Tongue (tissue), 1 donor: ENCODE measurements at regions not wholly inside any gene's neighbourhood (a gene's known extent, or its start where the extent isn't known, plus 50 kb on each side); places are given as distances from the start of the nearest gene placed in this dataset.
A peak's percentile ranks its signal among the peaks of the same experiment; 100 is the strongest.
"Not testable (repeated sequence)": the region's sequence is repeated elsewhere in the genome, so short reads cannot be mapped to it uniquely, and the experiment has no call there.

Experiments used
- DNase-seq: peaks from one replicate; pipeline ENCODE4 v3.0.0-alpha.2; 2015

DNA sequence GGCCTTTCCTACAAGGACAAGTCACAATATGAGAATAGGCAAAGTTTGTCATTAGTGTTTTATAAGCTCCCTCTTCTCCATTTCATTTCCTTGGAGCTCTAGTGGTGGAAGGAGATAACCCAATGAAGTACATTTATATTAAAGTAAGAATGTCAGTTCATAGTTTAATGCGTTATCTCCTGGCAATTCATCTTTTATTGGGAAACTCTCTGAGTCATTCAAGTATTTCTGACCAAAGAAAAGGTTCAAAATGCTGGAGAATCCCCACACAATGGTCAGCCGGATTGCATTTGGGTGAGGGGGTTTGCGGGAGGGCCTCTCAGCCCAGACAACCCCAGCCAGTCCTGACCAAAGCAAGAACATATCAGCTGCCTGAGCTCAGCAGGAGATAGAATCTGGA, 321.5 kb upstream of the NRP1 start:
- no peak for DNase-seq

DNA sequence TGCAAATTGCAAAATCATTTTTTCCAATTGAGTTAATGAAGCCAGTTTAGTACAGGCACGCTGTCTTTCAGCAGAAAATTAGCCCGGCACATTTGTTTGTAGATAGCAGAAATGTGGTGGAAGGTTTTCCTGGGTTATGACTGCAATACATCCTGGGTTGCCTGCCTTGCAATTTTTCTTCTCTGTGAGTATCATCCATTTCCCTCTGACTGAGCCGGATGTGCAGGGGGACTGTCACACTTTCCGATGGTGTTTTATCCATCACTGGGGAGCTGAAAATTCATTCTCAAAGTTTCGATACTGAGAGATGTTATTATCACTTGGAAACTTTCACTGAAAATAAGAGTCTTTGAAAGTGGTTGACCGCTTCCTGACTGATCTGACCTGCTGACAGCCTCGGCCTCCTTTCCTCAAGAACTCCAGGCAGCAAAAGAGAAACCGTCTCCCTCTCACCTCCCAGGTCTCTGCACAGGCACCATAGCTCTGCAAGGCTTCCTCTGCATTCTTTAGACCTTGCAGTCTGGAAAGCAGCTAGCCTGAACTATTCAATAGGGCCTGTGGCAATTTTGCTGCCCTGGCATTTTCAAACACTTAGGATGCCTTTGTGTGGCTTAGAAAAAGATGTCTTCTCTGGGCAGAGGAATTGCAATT, 320.8 kb upstream of the NRP1 start:
- DNase-seq: no peak

DNA sequence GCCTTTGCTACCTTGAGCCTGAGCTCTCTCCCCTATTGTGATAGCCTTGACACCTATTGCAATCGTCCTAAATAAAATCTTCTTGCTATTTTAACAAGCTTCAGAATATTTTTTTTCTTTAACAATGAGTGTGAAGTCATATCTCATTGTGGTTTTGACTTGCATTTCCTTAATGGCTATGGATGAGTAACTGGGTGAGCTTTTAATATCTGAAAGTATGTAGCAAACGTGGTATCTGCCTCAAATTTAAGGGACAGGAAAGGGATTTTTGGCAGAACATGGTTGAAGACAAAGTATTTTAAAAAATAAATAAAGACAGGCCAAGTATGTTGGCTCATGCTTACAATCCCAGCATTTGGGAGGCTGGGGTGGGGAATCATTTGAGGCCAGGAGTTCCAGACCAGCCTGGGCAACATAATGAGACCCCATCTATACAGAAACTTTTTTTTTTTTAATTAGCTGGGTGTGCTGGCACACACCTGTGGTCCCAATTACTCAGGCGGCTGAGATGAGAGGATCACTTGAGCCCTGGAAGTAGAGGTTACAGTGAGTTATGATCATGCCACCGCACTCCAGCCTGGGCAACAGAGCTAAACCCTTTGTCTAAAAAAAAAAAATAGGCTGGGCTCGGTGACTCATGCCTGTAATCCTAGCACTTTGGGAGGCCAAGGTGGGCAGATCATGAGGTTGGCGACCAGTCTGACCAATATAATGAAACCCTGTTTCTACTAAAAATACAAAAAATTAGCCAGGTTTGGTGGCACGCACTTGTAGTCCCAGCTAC, 319.3 kb upstream of the NRP1 start:
- DNase-seq: no peak

DNA sequence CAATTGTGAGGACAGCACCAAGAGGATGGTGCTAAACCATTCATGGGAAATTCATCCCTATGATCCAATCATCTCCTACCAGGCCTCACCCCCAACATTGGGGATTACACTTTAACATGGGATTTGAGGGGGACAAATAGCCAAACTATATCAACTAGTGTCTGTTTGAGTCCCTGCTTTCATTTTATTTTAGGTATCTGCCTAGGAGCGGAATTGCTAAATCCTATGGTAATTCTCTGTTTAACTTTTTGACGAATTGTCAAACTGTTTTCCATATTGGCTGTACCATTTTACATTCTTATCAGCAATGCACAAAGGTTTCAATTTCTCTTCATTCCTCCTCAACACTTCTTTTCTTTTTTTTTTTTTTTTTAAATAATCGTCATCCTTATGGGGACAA, 318.4 kb upstream of the NRP1 start:
- DNase-seq: no peak

DNA sequence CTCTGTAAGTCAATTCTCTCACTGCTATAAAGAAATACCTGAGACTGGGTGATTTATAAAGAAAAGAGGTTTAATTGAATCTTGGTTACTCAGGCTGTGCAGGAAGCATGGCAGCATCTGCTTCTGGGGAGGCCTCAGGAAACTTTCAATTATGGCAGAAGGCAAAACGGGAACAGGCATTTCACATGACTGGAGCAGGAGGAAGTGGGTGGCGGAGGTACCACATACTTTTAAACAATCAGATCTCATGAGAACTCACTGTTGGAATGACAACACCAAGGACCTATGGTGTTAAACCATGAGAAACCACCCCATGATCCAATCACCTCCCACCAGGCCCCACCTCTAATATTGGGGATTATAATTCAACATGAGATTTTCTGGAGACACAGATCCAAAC, 315.7 kb upstream of the NRP1 start:
- not testable (repeated sequence) for DNase-seq

DNA sequence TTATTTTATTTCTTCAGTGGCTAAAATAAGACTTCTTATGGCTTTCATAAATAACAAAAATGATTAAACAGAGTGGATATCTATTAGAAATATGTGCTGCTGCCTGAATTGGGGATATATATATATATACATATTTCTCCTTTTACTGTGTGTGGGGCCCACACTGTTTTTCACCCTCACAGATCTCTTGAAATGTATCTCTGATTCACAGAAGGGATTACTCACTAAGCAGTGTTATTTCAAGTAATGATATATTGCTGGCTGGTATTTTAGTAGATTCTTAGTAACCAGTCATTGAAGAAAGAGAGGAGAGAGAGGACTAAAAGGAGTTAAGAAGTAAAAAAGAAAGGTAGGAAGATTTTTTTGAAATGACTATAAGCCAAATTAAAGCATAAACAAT, 308.6 kb upstream of the NRP1 start:
- no peak for DNase-seq

DNA sequence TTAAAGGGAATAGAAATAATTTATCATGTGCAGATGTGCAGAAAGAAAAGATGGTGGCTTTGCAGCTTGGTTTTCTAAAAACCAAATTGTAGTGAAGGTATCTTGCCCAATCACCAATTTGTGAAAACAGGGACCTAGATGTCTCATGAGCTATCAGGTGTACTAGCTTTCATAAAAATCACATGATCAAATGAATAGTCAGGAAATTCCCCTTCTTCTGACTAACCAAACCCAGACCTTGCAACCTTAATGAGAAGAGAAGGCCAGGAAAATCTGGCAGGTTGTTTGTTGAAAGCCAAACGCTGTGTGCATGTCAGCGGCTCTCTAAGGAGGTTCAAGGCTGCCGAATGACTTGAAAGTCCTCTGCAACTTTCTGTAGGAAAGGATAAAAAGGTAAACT, 304.4 kb upstream of the NRP1 start:
- no peak for DNase-seq

DNA sequence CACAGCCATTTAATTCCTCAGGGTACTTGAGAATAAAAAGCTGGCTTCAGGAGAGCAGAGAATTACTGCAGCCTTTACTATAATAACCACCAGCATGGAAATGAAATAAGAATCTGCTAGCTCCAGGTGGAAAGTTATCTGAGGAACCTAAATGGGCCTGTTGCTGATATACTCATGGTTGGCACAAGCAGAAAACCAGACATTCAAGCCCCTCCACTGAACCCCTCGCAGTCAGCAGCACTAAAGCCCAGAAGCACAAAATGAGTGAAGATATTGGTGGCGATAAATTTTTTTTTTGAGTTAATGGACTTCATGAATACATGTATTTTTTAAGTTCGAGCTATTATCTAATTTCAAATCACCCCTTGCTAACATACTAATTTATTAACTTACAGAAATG, 303.9 kb upstream of the NRP1 start:
- DNase-seq: no peak

DNA sequence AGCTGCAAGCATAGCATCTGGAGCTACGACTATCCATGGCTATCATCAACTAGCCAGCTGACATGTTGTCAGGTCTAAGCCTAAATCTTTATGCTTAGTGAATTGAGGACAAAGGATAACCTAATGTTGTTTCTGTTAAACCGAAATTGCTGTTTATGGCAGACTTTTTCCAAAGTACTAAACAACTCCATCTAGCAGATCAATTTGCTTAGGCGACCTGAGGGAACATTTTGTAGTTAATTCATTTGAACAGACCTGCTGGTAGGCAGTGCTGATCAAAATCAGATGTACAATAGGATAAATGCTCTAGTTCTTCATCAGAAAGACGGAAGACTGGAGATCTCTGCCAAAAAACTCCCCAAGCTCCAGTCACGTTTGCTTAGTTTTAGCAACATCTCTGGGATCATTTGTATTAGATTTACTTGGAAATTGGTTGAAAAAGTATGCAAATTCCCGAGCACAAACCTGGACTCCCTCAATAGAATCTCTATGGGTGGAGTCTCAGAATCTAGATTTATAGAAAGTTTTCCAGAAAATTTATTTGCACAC, 301.6 kb upstream of the NRP1 start:
- peak; percentile 42 for DNase-seq

DNA sequence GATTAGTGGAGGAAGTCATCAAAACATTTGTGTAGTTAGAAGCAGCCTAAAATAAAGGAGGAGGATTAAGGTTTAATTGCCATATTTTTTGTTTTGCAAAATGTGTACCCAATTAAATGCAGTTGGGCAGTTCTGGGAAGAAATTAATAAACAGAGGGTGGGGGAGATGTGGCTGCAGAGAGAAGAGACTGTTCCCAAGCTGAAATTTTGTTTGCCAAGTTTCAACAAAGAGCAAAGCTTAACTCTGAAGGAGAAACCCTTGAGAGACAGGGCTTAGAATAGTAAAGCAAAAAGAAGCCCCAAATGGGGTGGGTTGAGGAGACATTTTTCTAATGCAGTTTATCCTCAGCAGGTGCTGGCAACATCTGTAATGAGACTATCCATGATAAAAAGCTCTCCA, 298.0 kb upstream of the NRP1 start:
- DNase-seq: peak; percentile 22

DNA sequence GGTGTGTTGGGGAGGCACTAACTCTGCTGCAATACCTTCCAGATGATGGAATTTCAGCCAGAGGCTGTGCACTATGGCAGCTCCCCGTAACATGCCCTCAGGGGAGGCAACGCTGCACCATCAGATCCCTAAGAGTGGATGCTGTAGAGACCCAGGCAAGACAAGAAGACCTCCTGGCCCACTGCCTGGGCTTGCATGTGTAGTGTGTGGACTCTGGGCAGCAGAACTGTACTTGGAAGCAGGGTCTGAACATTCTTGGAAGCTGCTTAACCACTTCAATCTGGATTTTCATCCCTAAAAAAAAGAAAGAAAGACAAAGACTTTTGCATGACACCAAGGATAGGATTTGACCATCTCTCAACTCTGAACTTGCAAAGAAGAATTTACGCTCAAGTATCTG, 297.5 kb upstream of the NRP1 start:
- DNase-seq: peak; percentile 58

DNA sequence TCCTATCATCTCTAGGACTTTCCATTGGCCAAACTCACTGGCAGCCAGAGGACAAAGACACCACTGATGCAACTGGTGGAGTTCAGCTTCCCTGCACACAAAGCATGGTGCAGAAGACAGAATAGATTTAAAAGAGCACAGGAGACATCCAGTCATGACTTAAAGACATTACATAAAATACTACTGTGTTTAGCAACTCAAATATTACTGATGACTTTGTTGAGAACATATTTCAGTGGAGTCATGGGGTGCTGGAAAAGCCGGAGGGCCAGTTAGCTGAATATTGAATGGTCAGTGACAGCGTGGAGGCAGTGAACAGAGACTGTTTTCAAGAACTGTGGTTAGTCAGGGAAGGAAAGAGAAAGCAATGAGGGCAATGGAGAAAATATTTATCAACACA, 296.3 kb upstream of the NRP1 start:
- DNase-seq: no peak

DNA sequence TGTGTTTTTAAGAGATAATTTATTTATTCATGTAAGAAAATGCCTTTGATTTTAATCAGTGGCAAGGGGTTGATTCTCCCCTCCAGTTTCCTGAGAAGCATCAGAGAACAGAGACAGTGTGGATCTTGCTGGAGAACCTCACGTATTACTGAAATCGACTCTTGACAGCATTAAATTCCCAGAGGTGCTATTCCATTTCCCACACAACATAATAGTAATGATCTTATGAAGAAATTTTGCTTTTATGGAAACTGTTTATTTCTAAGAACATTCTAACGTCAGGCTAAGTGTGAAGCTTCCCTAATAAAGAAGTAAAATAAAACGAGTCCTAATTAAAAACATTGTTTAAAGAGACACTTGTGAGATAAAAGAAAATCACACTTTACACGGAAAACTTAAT, 293.1 kb upstream of the NRP1 start:
- DNase-seq: peak; percentile 31

DNA sequence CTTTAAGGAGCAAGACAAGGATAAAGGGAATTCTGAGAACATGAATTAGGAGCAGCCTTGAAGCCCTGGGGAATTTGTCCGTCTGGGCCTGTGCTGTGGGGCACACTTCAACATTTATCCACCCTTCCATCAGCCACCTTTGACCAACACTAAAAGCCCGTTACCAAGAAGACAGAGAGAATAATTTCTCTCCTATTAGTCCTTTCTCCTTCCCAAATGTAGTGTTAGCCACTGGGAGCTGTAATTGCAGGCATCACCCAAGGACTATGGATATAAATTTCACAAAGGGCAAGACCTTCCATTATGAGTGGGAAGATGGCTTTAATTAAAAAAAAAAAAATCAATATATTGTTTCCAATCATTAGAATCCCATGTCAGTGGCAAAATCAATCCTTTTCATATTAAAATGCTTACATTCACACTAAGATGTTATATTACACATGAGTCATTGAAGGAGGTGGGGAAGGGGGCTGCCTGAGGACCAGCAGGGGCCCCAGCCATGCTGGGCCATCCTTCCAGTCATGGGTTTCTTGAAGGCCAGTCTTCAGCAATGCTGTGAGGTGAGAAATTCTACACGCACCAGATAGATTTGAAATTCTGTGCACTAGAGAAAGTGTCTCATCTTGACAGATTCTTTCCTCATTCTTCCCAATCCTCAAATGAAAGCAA, 292.5 kb upstream of the NRP1 start:
- DNase-seq: no peak

DNA sequence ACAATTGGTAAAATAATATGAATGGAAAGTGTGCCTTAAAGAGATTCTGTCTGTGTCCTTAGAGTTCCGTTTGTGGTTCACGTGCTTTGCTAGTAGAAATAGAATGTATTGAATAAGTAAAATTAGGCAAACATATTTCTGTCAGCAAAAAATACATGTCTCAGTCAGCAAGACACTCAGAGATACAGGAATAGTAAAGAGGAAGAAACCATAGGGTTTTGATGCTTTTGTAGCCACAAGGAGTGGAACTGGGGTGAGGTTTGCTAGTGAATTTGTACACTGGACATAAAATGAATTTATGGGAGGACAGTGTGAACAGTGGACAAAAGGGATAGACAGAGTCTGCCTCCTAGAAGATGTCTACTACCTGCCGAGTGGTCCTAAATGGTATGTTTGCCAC, 289.2 kb upstream of the NRP1 start:
- DNase-seq: no peak

DNA sequence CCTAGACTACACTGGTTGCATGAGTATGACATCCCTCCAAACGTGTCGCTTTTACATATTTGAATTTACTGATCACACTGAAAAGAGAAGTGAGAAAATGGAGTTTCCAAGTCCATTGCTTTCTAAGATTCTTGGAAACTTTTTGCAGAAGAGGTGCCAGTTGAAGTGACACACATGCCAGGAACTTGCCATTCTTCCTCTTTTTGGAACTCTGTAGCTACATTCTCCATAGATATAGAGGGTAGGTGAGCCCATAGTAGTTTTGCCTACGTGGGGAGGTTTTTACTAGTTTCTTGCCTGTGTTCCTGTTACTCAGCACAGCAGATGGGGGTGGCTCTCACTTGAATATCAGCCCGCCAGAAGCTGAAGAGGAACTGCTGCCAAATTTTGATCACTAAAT, 286.6 kb upstream of the NRP1 start:
- no peak for DNase-seq

DNA sequence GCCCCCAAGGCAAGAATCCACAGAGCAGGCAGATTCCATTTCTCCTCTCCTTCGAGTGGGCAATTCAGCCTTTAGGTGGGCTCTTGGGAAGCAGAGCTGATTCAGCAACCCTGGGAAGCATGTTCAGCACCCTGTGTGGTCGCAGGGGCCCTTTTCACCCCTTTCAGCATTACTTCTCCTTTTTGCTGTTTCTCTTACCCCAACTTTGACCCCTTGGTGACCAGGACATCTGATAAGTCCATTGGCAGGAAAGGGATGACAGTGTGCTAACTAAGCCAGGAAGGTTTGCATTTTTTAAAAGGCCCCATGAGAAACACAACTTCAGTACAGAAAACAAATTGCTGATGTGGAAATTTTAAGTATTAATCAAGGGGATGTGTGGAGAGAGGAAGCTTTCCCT, 283.7 kb upstream of the NRP1 start:
- no peak for DNase-seq

DNA sequence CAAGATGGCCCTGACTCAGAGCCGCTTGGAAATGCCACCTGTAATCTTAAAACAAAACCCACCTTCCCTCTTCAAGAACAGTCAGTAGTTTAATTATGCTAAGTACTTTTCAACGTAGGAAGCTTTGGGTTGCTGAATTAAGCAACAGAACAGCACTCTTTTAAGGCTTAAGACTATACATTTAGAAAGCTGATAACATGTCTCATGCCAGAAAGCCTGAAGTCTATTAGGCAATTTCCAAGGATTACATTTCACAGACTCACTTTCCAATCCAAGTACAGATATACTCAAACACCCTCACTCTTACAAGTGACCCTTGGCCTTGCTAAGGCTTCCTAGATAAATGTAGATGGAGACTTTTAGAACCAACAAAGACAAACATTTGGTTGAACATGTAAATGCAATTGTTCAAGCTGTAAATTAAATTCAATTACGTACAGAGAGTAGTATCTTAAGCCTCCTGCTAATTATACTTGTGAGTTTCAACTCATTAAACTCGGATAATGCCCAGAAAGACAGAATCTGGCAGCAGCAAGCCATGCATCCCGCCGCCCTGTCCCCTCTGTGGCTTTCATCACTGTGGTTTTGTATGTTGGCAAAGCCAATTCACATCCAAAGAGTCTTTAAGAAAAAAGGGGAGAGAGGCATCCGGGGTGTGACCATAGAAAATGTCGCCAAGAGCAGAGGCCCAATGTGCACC, 283.1 kb upstream of the NRP1 start:
- no peak for DNase-seq

DNA sequence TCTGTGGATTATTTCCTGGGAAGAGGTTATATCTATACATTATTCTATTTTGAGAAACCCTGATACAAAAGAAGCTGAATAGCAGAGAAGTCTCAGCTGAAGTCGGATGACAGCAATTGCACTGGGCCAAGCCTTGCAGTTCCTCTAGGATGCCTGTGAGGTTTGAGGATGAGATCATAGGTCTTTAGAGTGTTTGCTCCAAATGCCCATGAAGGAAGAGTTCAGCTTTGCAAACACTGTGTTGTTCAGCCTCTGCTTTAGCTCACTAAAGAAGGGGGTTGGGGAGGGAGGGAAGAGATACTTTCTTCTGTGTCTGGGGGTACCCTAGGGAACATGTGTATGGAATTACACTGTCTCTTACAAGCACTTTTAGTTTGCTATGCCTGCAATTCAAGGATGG, 282.5 kb upstream of the NRP1 start:
- peak; percentile 39 for DNase-seq

DNA sequence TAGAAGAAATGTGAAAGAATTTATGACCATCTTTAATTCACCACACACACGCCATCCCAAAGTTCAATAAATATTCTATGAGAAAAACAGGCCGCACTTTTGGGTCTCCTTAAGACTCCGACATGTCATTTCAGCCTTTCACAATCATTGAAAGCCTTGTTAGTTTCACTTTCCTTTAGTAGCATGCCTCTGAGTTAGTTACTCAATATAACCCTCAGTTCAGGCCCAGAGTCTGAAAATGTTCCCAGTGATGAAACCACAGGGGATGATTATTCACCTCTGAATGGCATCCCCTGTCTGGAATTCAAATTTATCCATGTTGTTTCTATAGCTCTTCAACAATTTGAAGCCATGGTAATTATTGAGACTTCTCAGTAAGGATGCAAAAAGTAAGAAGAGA, 278.1 kb upstream of the NRP1 start:
- DNase-seq: no peak

DNA sequence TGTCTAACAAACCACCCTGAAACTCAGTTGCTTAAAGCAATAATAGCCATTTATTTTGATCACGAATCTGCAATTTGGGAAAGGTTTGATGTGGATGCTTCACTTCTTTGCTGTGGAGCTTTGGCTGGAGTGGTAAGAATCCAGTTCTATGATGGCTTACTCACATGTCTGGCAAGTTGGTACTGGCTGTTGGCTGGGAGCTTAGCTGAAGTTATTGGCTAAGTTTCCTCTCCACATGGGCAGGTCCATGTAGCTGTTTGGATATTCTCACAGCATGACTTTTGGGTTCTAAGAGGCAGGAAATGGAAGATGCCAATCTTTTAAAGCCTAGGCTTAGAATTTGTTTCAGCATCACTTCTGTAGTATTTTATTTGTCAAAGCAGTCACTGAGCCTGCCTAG, 277.6 kb upstream of the NRP1 start:
- no peak for DNase-seq

DNA sequence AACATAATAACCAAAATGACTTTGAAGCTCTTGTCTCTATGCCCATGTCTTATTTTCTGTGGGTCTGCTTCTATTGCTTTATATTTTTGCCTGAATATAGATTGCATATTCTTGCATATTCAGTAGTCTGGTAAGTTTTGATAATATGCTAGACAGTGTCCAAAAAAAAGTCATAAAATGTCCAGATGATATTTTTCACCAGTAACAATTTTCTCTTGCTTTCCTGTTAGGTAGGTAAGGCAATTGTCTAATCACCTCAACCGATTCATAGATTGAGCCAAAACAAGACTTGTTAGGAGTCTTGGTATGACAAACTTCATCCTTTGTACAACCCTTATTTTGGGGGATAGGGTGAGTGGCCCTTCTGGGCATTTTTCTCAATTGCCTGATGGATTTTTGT, 277.0 kb upstream of the NRP1 start:
- no peak for DNase-seq

DNA sequence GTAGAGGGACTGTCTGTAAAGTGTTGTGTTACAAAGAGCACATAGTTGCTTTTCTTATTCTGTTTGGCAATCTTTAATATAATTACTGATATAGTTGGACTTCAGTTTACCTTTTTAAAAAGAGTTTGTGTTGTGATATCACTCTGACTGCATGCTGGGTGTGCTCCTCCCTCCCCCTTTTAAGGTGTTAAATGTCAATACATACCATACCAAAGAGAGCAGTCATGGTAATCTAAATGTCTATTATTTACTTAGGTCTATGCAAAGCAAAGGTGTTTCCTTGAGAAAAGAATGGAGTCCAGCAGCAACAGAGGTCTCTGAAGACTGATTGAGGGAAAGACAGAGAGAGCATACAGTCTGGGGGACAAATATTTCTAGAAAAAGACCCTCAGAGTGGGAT, 275.1 kb upstream of the NRP1 start:
- no peak for DNase-seq
